ENCODE measurements at regions not wholly inside any gene's neighbourhood (a gene's known extent, or its start where the extent isn't known, plus 50 kb on each side); places are given as distances from the start of the nearest gene placed in this dataset.
A peak's percentile ranks its signal among the peaks of the same experiment; 100 is the strongest.
"Not testable (repeated sequence)": the region's sequence is repeated elsewhere in the genome, so short reads cannot be mapped to it uniquely, and the experiment has no call there.

- H3K79me2 ChIP-seq (ENCODE audit: control insufficient read depth, insufficient read depth, low read length); DNase-seq (ENCODE audit: extremely low read depth in 1 of 4, low spot score in 3 of 4); intact Hi-C loops (cut with micrococcal nuclease); CTCF ChIA-PET (ENCODE audit: low intra/inter-chr PET ratio); H3K9me1 ChIP-seq (ENCODE audit: control insufficient read depth, insufficient read depth, low read length); H2AFZ ChIP-seq (ENCODE audit: low read depth, low read length); H3K9ac ChIP-seq (ENCODE audit: insufficient read depth in 1 of 2, low read depth in 2 of 2, low read length in 2 of 2); H3K4me2 ChIP-seq (ENCODE audit: insufficient read depth, low read length); BruUV-seq (replicated peaks); H3K9me3 ChIP-seq (replicated peaks; ENCODE audit: control insufficient read depth, insufficient read depth, low read depth, low read length); H3K4me3 ChIP-seq; H3K4me1 ChIP-seq (replicated peaks in 1 of 2; ENCODE audit: control insufficient read depth in 2 of 2, insufficient read depth in 2 of 2, low read length in 2 of 2); in situ Hi-C loops (cut with MboI); H3K36me3 ChIP-seq (ENCODE audit: control insufficient read depth, insufficient read depth, low read length); H4K20me1 ChIP-seq (replicated peaks; ENCODE audit: control insufficient read depth, insufficient read depth, low read length); ATAC-seq; POLR2A ChIA-PET; H3K27ac ChIP-seq (ENCODE audit: extremely low read depth, low read depth, low read length): not testable (repeated sequence)
- WGBS (ENCODE audit: insufficient coverage, low coverage, missing lambda C conversion rate), result 15% methylated on average over 10 of the region's 16 CpGs
- H3K27me3 ChIP-seq (ENCODE audit: control insufficient read depth in 2 of 2, insufficient read depth in 2 of 2, low read length in 2 of 2), result peaks cover 2 to 37% of the 10 kb centered on the region in 2 experiments; a peak in 2 of 5 replicates
- peak; percentile 42 for FAIRE-seq
Measured at GRCh38 chr16:88166209-88166773, 215.1 kb downstream of the BANP start.

- POLR2A ChIA-PET; ATAC-seq; H3K4me3 ChIP-seq; H2AFZ ChIP-seq (ENCODE audit: low read depth, low read length); DNase-seq (ENCODE audit: extremely low read depth in 1 of 4, low spot score in 3 of 4); H3K27ac ChIP-seq (ENCODE audit: extremely low read depth, low read depth, low read length); H3K9ac ChIP-seq (ENCODE audit: insufficient read depth in 1 of 2, low read depth in 2 of 2, low read length in 2 of 2); H3K36me3 ChIP-seq (ENCODE audit: control insufficient read depth, insufficient read depth, low read length); H3K79me2 ChIP-seq (ENCODE audit: control insufficient read depth, insufficient read depth, low read length); H3K4me1 ChIP-seq (replicated peaks in 1 of 2; ENCODE audit: control insufficient read depth in 2 of 2, insufficient read depth in 2 of 2, low read length in 2 of 2); FAIRE-seq; H3K9me3 ChIP-seq (replicated peaks; ENCODE audit: control insufficient read depth, insufficient read depth, low read depth, low read length); intact Hi-C loops (cut with micrococcal nuclease); H4K20me1 ChIP-seq (replicated peaks; ENCODE audit: control insufficient read depth, insufficient read depth, low read length); H3K4me2 ChIP-seq (ENCODE audit: insufficient read depth, low read length); CTCF ChIA-PET (ENCODE audit: low intra/inter-chr PET ratio); in situ Hi-C loops (cut with MboI); H3K9me1 ChIP-seq (ENCODE audit: control insufficient read depth, insufficient read depth, low read length); BruUV-seq (replicated peaks): not testable (repeated sequence)
- peaks cover 2 to 37% of the 10 kb centered on the region in 2 experiments; a peak in 2 of 5 replicates for H3K27me3 ChIP-seq (ENCODE audit: control insufficient read depth in 2 of 2, insufficient read depth in 2 of 2, low read length in 2 of 2)
- 13% methylated on average over 20 of the region's 22 CpGs for WGBS (ENCODE audit: insufficient coverage, low coverage, missing lambda C conversion rate)
Measured at GRCh38 chr16:88167798-88168556, 214.8 kb upstream of the ZNF469 start.

- ATAC-seq, POLR2A ChIA-PET: not testable (repeated sequence)
Measured at GRCh38 chr16:88168557-88168949, 214.2 kb upstream of the ZNF469 start.

More at GRCh38 chr16:88168557-88168949, 214.2 kb upstream of the ZNF469 start:
- H3K36me3 ChIP-seq (ENCODE audit: control insufficient read depth, insufficient read depth, low read length); H4K20me1 ChIP-seq (replicated peaks; ENCODE audit: control insufficient read depth, insufficient read depth, low read length); H3K4me2 ChIP-seq (ENCODE audit: insufficient read depth, low read length); H2AFZ ChIP-seq (ENCODE audit: low read depth, low read length); H3K4me1 ChIP-seq (replicated peaks in 1 of 2; ENCODE audit: control insufficient read depth in 2 of 2, insufficient read depth in 2 of 2, low read length in 2 of 2); intact Hi-C loops (cut with micrococcal nuclease); FAIRE-seq; BruUV-seq (replicated peaks); in situ Hi-C loops (cut with MboI); H3K9ac ChIP-seq (ENCODE audit: insufficient read depth in 1 of 2, low read depth in 2 of 2, low read length in 2 of 2); H3K27ac ChIP-seq (ENCODE audit: extremely low read depth, low read depth, low read length); H3K79me2 ChIP-seq (ENCODE audit: control insufficient read depth, insufficient read depth, low read length); H3K9me1 ChIP-seq (ENCODE audit: control insufficient read depth, insufficient read depth, low read length); DNase-seq (ENCODE audit: extremely low read depth in 1 of 4, low spot score in 3 of 4); H3K9me3 ChIP-seq (replicated peaks; ENCODE audit: control insufficient read depth, insufficient read depth, low read depth, low read length); H3K4me3 ChIP-seq; CTCF ChIA-PET (ENCODE audit: low intra/inter-chr PET ratio): not testable (repeated sequence)
- WGBS (ENCODE audit: insufficient coverage, low coverage, missing lambda C conversion rate), result 1% methylated on average over 6 of the region's 6 CpGs
- peaks cover 2 to 37% of the 10 kb centered on the region in 2 experiments; a peak in 2 of 5 replicates for H3K27me3 ChIP-seq (ENCODE audit: control insufficient read depth in 2 of 2, insufficient read depth in 2 of 2, low read length in 2 of 2)

Measured in K562 (cell line).